ENCODE measurements at regions not wholly inside any gene's neighbourhood (a gene's known extent, or its start where the extent isn't known, plus 50 kb on each side); places are given as distances from the start of the nearest gene placed in this dataset.

DNA sequence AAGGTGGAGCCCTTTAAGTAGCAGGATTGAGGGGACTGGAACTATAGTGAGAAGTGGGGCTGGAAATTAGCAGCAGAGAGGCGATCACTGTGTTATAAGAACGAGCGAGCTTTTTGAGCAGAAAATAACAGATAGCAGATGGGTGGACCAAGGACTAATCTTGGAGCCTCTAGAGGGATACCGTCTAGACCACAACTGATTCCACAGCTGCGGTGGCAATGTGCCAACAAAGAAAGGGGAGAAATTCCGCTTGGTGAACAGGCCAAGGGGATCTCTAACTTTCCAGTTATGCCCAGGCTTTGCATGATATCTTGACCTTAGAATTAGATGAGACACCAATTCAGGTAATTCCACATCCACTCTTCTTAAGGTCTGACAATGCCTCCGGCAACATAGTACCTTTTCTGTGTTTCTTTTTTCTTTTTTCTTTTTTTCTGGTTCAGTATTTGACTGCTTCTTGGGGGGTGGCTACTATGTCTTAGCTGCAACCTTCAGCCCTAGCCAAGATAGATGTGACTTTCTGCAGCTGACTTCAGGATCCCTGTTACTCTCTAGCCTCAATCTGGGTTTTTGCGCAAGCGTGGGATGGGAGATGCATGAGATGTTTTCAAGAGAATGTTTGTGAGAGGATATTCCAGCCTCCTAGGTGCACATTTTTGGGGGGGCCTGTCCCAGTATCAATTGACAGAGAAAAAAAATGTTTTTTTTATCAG lies 143.4 kb upstream of the CPSF6 start:
- 79% methylated on average over 3 of the region's 9 CpGs for WGBS (ENCODE audit: insufficient coverage)
- Mint-ChIP-seq H3K4me3 (no peak overlapping the region), H3K36me3 (no peaks in the 10 kb centered on the region), H3K4me1 (no peaks in the 10 kb centered on the region), H3K27me3 (peaks cover 17 to 22% of the 10 kb centered on the region in 2 donors), H3K27ac (no peak overlapping the region), H3K9me3 (no peaks in the 10 kb centered on the region)
- ChIA-PET POLR2A (no interaction called here), CTCF (no interaction called here)
- H3K27me3 ChIP-seq (replicated peaks in 1 of 2; ENCODE audit: control insufficient read depth in 2 of 2, extremely low read depth in 1 of 2, insufficient read depth in 2 of 2, low read length in 1 of 2): peaks cover 0 to 5% of the 10 kb centered on the region in 2 experiments
- DNase-seq: no peak
- no peaks in the 10 kb centered on the region for H3K36me3 ChIP-seq (ENCODE audit: control insufficient read depth in 2 of 2, extremely low read depth in 1 of 2, insufficient read depth in 1 of 2, low read length in 1 of 2)
- H3K4me3 ChIP-seq (ENCODE audit: control insufficient read depth in 1 of 2, extremely low read depth in 1 of 2, low read length in 1 of 2): no peak overlapping the region
- no peak for ATAC-seq (replicated peaks in 1 of 4)
- no peak overlapping the region for H3K27ac ChIP-seq (ENCODE audit: low read length)
- no peaks in the 10 kb centered on the region for H3K4me1 ChIP-seq (ENCODE audit: control insufficient read depth in 1 of 2, extremely low read depth in 1 of 2, insufficient read depth in 2 of 2, low read length in 2 of 2)
- H3K9me3 ChIP-seq: no peaks in the 10 kb centered on the region

DNA sequence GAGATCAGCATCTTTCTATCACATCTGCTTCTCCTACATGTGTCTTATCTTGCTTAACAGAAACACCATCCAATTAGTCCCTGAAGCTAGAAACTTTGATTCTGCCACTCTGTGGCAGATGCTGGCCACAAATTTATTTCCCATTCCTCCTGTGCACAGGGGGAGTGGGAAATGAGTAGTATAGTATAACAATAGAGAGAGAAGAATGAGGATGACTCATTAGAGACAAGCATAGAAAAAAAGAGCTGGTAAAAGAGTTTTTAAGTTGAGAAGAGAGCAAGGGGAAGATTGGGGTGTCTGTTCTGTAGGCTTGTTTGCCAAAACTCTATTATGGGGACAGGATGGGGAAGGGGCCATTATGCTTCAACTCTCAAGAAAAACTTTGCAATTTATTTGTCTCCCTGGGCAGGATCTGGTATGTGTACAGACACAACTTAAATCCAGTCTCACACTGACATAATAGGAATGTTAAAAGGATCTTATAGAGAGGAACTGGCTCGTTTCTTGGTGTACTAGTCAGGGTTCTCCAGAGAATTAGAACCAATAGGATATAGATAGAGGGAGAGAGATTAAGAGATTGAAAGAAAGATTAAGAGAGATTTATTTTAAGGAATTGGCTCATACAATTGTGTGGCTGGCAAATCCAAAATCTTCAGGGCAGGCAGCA lies 142.6 kb upstream of the CPSF6 start:
- no peaks in the 10 kb centered on the region for H3K4me1 ChIP-seq (ENCODE audit: control insufficient read depth in 1 of 2, extremely low read depth in 1 of 2, insufficient read depth in 2 of 2, low read length in 2 of 2)
- H3K27ac ChIP-seq (ENCODE audit: low read length): no peak overlapping the region
- H3K4me3 Mint-ChIP-seq: no peak overlapping the region
- H3K27ac Mint-ChIP-seq: no peak overlapping the region
- ChIA-PET CTCF (no interaction called here), POLR2A (no interaction called here)
- no peaks in the 10 kb centered on the region for H3K9me3 Mint-ChIP-seq
- 60% methylated on average over 1 of the region's 1 CpG for WGBS (ENCODE audit: insufficient coverage)
- no peaks in the 10 kb centered on the region for H3K4me1 Mint-ChIP-seq
- ATAC-seq (replicated peaks in 1 of 4) (no peak), DNase-seq (no peak)
- H3K36me3 Mint-ChIP-seq: no peaks in the 10 kb centered on the region
- H3K27me3 Mint-ChIP-seq: peaks cover 17 to 22% of the 10 kb centered on the region in 2 donors
- H3K4me3 ChIP-seq (ENCODE audit: control insufficient read depth in 1 of 2, extremely low read depth in 1 of 2, low read length in 1 of 2): no peak overlapping the region
- H3K27me3 ChIP-seq (replicated peaks in 1 of 2; ENCODE audit: control insufficient read depth in 2 of 2, extremely low read depth in 1 of 2, insufficient read depth in 2 of 2, low read length in 1 of 2): peaks cover 0 to 5% of the 10 kb centered on the region in 2 experiments
- no peaks in the 10 kb centered on the region for H3K9me3 ChIP-seq
- no peaks in the 10 kb centered on the region for H3K36me3 ChIP-seq (ENCODE audit: control insufficient read depth in 2 of 2, extremely low read depth in 1 of 2, insufficient read depth in 1 of 2, low read length in 1 of 2)

DNA sequence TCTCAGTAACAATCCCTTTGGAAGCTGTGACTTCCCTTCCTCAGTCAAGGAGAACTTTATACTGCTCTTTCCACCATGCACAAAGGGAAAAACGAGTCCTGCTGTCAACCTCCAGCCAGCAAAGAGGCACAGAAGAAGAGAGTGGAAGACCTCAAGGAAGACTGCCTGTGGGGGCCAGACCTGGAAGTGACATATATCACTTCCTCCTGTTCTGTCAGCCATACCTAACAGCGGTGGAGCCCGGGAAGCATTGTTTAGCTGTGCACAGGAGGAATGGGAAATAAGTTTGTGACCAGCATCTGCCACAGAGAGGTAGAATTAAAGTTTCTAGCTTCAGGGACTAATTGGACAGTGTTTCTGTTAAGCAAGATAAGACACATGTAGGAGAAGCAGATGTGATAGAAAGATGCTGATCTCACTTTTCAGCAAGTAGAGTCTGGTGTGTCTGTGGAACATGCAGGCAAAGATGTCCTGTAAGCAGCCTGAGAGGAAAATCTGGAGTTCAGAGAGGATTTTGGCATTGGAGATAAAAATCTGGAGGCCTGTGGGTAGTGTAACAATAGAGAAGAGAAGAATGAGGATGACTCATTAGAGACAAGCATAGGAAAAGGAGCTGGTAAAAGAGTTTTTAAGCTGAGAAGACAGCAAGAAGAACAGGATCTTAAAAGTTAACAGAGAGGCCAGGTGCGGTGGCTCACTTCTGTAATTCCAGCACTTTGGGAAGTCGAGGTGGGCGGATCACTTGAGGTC lies 141.6 kb upstream of the CPSF6 start:
- H3K36me3 Mint-ChIP-seq: no peaks in the 10 kb centered on the region
- H3K4me1 Mint-ChIP-seq: peaks cover 0 to under 1% (median under 1%) of the 10 kb centered on the region in 3 donors
- WGBS (ENCODE audit: insufficient coverage): no CpG with 5 or more reads among the region's 6 CpGs
- H3K27me3 ChIP-seq (replicated peaks in 1 of 2; ENCODE audit: control insufficient read depth in 2 of 2, extremely low read depth in 1 of 2, insufficient read depth in 2 of 2, low read length in 1 of 2): peaks cover 0 to 5% of the 10 kb centered on the region in 2 experiments
- DNase-seq (no peak), ATAC-seq (replicated peaks in 1 of 4) (no peak)
- no peaks in the 10 kb centered on the region for H3K9me3 ChIP-seq
- peaks cover 16 to 17% of the 10 kb centered on the region in 2 donors for H3K27me3 Mint-ChIP-seq
- ChIA-PET POLR2A (no interaction called here), CTCF (no interaction called here)
- no peaks in the 10 kb centered on the region for H3K36me3 ChIP-seq (ENCODE audit: control insufficient read depth in 2 of 2, extremely low read depth in 1 of 2, insufficient read depth in 1 of 2, low read length in 1 of 2)
- H3K4me1 ChIP-seq (ENCODE audit: control insufficient read depth in 1 of 2, extremely low read depth in 1 of 2, insufficient read depth in 2 of 2, low read length in 2 of 2): no peaks in the 10 kb centered on the region
- no peaks in the 10 kb centered on the region for H3K9me3 Mint-ChIP-seq
- no peak overlapping the region for H3K4me3 Mint-ChIP-seq
- no peak overlapping the region for H3K4me3 ChIP-seq (ENCODE audit: control insufficient read depth in 1 of 2, extremely low read depth in 1 of 2, low read length in 1 of 2)
- H3K27ac ChIP-seq (ENCODE audit: low read length): no peak overlapping the region
- no peak overlapping the region for H3K27ac Mint-ChIP-seq

DNA sequence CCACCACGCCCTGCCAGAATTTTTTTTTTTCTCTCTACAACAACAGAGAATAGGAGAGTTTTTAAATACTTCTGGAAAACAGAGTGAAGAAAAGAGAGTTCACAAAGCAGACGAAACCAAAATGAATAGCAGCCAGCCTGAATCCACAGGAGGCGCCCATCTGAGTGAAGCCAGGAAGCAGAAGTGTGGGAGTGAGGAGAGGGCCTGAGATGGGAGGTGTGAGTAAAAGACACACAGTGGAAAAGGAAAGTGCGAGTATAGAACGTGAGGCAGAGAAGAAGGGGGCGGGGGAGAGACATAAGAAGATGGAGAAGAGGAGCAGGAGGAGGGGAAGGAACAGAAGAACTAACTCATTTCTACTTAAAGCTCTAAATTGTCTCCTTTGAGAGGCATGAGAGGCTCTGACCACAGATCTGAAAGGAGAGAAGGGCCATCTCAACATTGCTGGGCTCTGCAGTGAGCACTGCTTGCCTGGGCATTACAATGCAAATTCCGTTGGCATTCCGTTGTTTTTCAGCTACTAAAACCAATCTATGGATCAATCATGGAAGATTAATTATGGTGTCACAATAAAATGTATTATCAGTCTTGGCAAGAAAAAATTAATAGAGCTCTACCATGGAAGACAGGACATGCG lies 140.1 kb upstream of the CPSF6 start:
- Histone ChIP-seq H3K36me3 (ENCODE audit: control insufficient read depth in 2 of 2, extremely low read depth in 1 of 2, insufficient read depth in 1 of 2, low read length in 1 of 2) (no peaks in the 10 kb centered on the region), H3K9me3 (no peaks in the 10 kb centered on the region), H3K4me3 (ENCODE audit: control insufficient read depth in 1 of 2, extremely low read depth in 1 of 2, low read length in 1 of 2) (no peak overlapping the region), H3K27me3 (replicated peaks in 1 of 2; ENCODE audit: control insufficient read depth in 2 of 2, extremely low read depth in 1 of 2, insufficient read depth in 2 of 2, low read length in 1 of 2) (peaks cover 0 to 5% of the 10 kb centered on the region in 2 experiments), H3K27ac (ENCODE audit: low read length) (no peak overlapping the region), H3K4me1 (ENCODE audit: control insufficient read depth in 1 of 2, extremely low read depth in 1 of 2, insufficient read depth in 2 of 2, low read length in 2 of 2) (no peaks in the 10 kb centered on the region)
- POLR2A ChIA-PET: no interaction called here
- no peak for DNase-seq
- H3K4me1 Mint-ChIP-seq: peaks cover 0 to 4% (median 3%) of the 10 kb centered on the region in 3 donors
- H3K4me3 Mint-ChIP-seq: no peak overlapping the region
- 60% methylated on average over 3 of the region's 9 CpGs for WGBS (ENCODE audit: insufficient coverage)
- H3K36me3 Mint-ChIP-seq: no peaks in the 10 kb centered on the region
- no peak overlapping the region for H3K27ac Mint-ChIP-seq
- no peak for ATAC-seq (replicated peaks in 1 of 4)
- CTCF ChIA-PET: no interaction called here
- H3K9me3 Mint-ChIP-seq: no peaks in the 10 kb centered on the region
- peaks cover 7 to 8% of the 10 kb centered on the region in 2 donors for H3K27me3 Mint-ChIP-seq

DNA sequence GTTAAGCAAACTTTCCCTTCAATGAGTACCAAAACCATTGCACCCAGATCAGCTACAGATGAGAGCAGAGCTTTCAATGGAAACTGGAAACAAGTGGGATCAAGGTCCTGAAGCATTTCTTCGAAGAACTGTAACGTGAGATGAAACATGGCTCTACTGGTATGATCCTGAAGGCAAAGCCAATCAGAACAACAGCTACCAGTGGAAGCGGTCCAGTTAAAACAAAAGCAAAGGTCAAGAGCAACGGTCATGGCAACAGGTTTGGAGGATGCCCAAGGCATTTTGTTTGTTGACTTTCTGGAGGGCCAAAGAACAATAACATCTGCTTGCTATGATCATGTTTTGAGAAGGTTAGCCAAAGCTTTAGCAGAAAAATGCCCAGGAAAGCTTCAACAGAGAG lies 137.9 kb upstream of the CPSF6 start:
- Histone ChIP-seq H3K9me3 (no peaks in the 10 kb centered on the region), H3K27me3 (replicated peaks in 1 of 2; ENCODE audit: control insufficient read depth in 2 of 2, extremely low read depth in 1 of 2, insufficient read depth in 2 of 2, low read length in 1 of 2) (peaks cover 0 to 5% of the 10 kb centered on the region in 2 experiments), H3K27ac (ENCODE audit: low read length) (no peak overlapping the region), H3K4me1 (ENCODE audit: control insufficient read depth in 1 of 2, extremely low read depth in 1 of 2, insufficient read depth in 2 of 2, low read length in 2 of 2) (no peaks in the 10 kb centered on the region), H3K4me3 (ENCODE audit: control insufficient read depth in 1 of 2, extremely low read depth in 1 of 2, low read length in 1 of 2) (no peak overlapping the region), H3K36me3 (ENCODE audit: control insufficient read depth in 2 of 2, extremely low read depth in 1 of 2, insufficient read depth in 1 of 2, low read length in 1 of 2) (no peaks in the 10 kb centered on the region)
- no peaks in the 10 kb centered on the region for H3K9me3 Mint-ChIP-seq
- ATAC-seq (replicated peaks in 1 of 4): no peak
- 88% methylated on average over 4 of the region's 4 CpGs for WGBS (ENCODE audit: insufficient coverage)
- no peaks in the 10 kb centered on the region for H3K36me3 Mint-ChIP-seq
- no peak overlapping the region for H3K27ac Mint-ChIP-seq
- CTCF ChIA-PET: no interaction called here
- H3K27me3 Mint-ChIP-seq: peaks cover 7 to 8% of the 10 kb centered on the region in 2 donors
- peaks cover 0 to 4% (median 3%) of the 10 kb centered on the region in 3 donors for H3K4me1 Mint-ChIP-seq
- no peak for DNase-seq
- H3K4me3 Mint-ChIP-seq: no peak overlapping the region
- POLR2A ChIA-PET: no interaction called here

DNA sequence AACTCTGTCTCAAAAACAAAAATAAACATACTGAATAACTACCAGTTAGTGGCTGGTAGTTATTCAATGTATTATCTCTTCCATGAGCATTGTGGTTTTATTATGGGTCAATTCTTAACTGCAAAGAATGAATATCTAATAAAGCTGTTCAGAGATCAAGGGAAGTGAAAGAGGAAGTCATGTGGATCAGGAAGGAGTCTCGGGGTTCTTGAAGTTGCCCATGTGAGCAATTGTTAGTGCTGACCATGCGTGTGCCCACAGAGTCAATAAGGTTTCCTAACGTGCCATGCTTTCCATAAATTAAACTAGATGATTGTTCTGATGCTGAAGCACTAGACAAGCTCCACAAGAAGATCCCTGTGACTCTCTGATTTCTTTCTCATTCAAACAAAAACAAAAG lies 136.5 kb upstream of the CPSF6 start:
- ChIA-PET POLR2A (no interaction called here), CTCF (no interaction called here)
- Histone ChIP-seq H3K36me3 (ENCODE audit: control insufficient read depth in 2 of 2, extremely low read depth in 1 of 2, insufficient read depth in 1 of 2, low read length in 1 of 2) (no peaks in the 10 kb centered on the region), H3K27me3 (replicated peaks in 1 of 2; ENCODE audit: control insufficient read depth in 2 of 2, extremely low read depth in 1 of 2, insufficient read depth in 2 of 2, low read length in 1 of 2) (peaks cover 0 to 5% of the 10 kb centered on the region in 2 experiments), H3K4me1 (ENCODE audit: control insufficient read depth in 1 of 2, extremely low read depth in 1 of 2, insufficient read depth in 2 of 2, low read length in 2 of 2) (no peaks in the 10 kb centered on the region), H3K9me3 (no peaks in the 10 kb centered on the region), H3K4me3 (ENCODE audit: control insufficient read depth in 1 of 2, extremely low read depth in 1 of 2, low read length in 1 of 2) (no peak overlapping the region), H3K27ac (ENCODE audit: low read length) (no peak overlapping the region)
- H3K4me1 Mint-ChIP-seq: peaks cover 0 to 4% (median 3%) of the 10 kb centered on the region in 3 donors
- DNase-seq: no peak
- H3K27me3 Mint-ChIP-seq: peaks cover 7 to 8% of the 10 kb centered on the region in 2 donors
- ATAC-seq (replicated peaks in 1 of 4): no peak
- no peaks in the 10 kb centered on the region for H3K9me3 Mint-ChIP-seq
- no peaks in the 10 kb centered on the region for H3K36me3 Mint-ChIP-seq
- H3K4me3 Mint-ChIP-seq: no peak overlapping the region
- 56% methylated on average over 2 of the region's 3 CpGs for WGBS (ENCODE audit: insufficient coverage)
- H3K27ac Mint-ChIP-seq: no peak overlapping the region

Data from T-cell (primary cell).